ENCODE measurements at regions not wholly inside any gene's neighbourhood (a gene's known extent, or its start where the extent isn't known, plus 50 kb on each side); places are given as distances from the start of the nearest gene placed in this dataset.

- no peak for TF ChIP-seq CTCF (IDR thresholded peaks at IDR 0.05; ENCODE audit: low read depth, low read length, poor library complexity, severe bottlenecking)
- no peak for TF ChIP-seq EZH2phosphoT487 (IDR thresholded peaks at IDR 0.05; ENCODE audit: borderline replicate concordance, low read length)
These were observed 392.9 kb downstream of the GJA1 start for GRCh38 chr6:121828146-121828886.

Measured in DOHH2 (cell line).